ENCODE measurements at regions not wholly inside any gene's neighbourhood (a gene's known extent, or its start where the extent isn't known, plus 50 kb on each side); places are given as distances from the start of the nearest gene placed in this dataset.

- Mint-ChIP-seq H3K9me3 (ENCODE audit: insufficient read depth) (no peaks in the 10 kb centered on the region), H3K36me3 (ENCODE audit: low read depth) (no peaks in the 10 kb centered on the region), H3K27me3 (ENCODE audit: low read depth) (no peaks in the 10 kb centered on the region), H3K4me3 (no peak overlapping the region), H3K4me1 (ENCODE audit: low read depth) (no peaks in the 10 kb centered on the region), H3K27ac (no peak overlapping the region)
- CTCF ChIA-PET = no interaction called here
- POLR2A ChIA-PET = no interaction called here
- DNase-seq = no peak
- ATAC-seq = no peak
Measured at GRCh38 chr20:17097603-17098002, 129.2 kb upstream of the PCSK2 start.

GRCh38 chr20:17100506-17100905 lies 126.3 kb upstream of the PCSK2 start:
- Mint-ChIP-seq H3K27ac (no peak overlapping the region), H3K36me3 (ENCODE audit: low read depth) (no peaks in the 10 kb centered on the region), H3K27me3 (ENCODE audit: low read depth) (no peaks in the 10 kb centered on the region), H3K4me1 (ENCODE audit: low read depth) (no peaks in the 10 kb centered on the region), H3K4me3 (no peak overlapping the region), H3K9me3 (ENCODE audit: insufficient read depth) (no peaks in the 10 kb centered on the region)
- CTCF ChIA-PET = no interaction called here
- POLR2A ChIA-PET = no interaction called here
- no peak for ATAC-seq
- DNase-seq = no peak

- Mint-ChIP-seq H3K4me3 (no peak overlapping the region), H3K36me3 (ENCODE audit: low read depth) (no peaks in the 10 kb centered on the region), H3K27ac (no peak overlapping the region), H3K9me3 (ENCODE audit: insufficient read depth) (no peaks in the 10 kb centered on the region), H3K27me3 (ENCODE audit: low read depth) (no peaks in the 10 kb centered on the region), H3K4me1 (ENCODE audit: low read depth) (no peaks in the 10 kb centered on the region)
- ChIA-PET POLR2A (no interaction called here), CTCF (no interaction called here)
- DNase-seq (no peak), ATAC-seq (no peak)
Measured at GRCh38 chr20:17107127-17107526, 119.7 kb upstream of the PCSK2 start.

- no peaks in the 10 kb centered on the region for H3K9me3 Mint-ChIP-seq (ENCODE audit: insufficient read depth)
- POLR2A ChIA-PET = no interaction called here
- no peak overlapping the region for H3K27ac Mint-ChIP-seq
- H3K4me1 Mint-ChIP-seq (ENCODE audit: low read depth) = no peaks in the 10 kb centered on the region
- H3K36me3 Mint-ChIP-seq (ENCODE audit: low read depth) = no peaks in the 10 kb centered on the region
- CTCF ChIA-PET = no interaction called here
- no peak for ATAC-seq
- H3K27me3 Mint-ChIP-seq (ENCODE audit: low read depth) = no peaks in the 10 kb centered on the region
- no peak for DNase-seq
- H3K4me3 Mint-ChIP-seq = no peak overlapping the region
Measured at GRCh38 chr20:17108896-17109295, 117.9 kb upstream of the PCSK2 start.

- Mint-ChIP-seq H3K9me3 (ENCODE audit: insufficient read depth) (no peaks in the 10 kb centered on the region), H3K27me3 (ENCODE audit: low read depth) (no peaks in the 10 kb centered on the region), H3K4me3 (no peak overlapping the region), H3K36me3 (ENCODE audit: low read depth) (no peaks in the 10 kb centered on the region), H3K4me1 (ENCODE audit: low read depth) (no peaks in the 10 kb centered on the region), H3K27ac (no peak overlapping the region)
- ATAC-seq (no peak), DNase-seq (no peak)
- ChIA-PET POLR2A (no interaction called here), CTCF (no interaction called here)
Measured at GRCh38 chr20:17109307-17109706, 117.5 kb upstream of the PCSK2 start.

GRCh38 chr20:17128206-17128605 lies 98.6 kb upstream of the PCSK2 start:
- CTCF ChIA-PET = no interaction called here

GRCh38 chr20:17129089-17129488 lies 97.8 kb upstream of the PCSK2 start:
- ATAC-seq (no peak), DNase-seq (no peak)
- Mint-ChIP-seq H3K27me3 (ENCODE audit: low read depth) (no peaks in the 10 kb centered on the region), H3K4me3 (no peak overlapping the region), H3K36me3 (ENCODE audit: low read depth) (no peaks in the 10 kb centered on the region), H3K9me3 (ENCODE audit: insufficient read depth) (no peaks in the 10 kb centered on the region), H3K27ac (no peak overlapping the region), H3K4me1 (ENCODE audit: low read depth) (no peaks in the 10 kb centered on the region)
- POLR2A ChIA-PET = no interaction called here
- CTCF ChIA-PET = no interaction called here

More at GRCh38 chr20:17128206-17128605, 98.6 kb upstream of the PCSK2 start:
- POLR2A ChIA-PET = no interaction called here
- no peak for DNase-seq
- no peak overlapping the region for H3K27ac Mint-ChIP-seq
- H3K4me1 Mint-ChIP-seq (ENCODE audit: low read depth) = no peaks in the 10 kb centered on the region
- H3K4me3 Mint-ChIP-seq = no peak overlapping the region
- H3K36me3 Mint-ChIP-seq (ENCODE audit: low read depth) = no peaks in the 10 kb centered on the region
- no peaks in the 10 kb centered on the region for H3K27me3 Mint-ChIP-seq (ENCODE audit: low read depth)
- H3K9me3 Mint-ChIP-seq (ENCODE audit: insufficient read depth) = no peaks in the 10 kb centered on the region
- no peak for ATAC-seq

GRCh38 chr20:17137692-17138091 lies 89.1 kb upstream of the PCSK2 start:
- ChIA-PET POLR2A (no interaction called here), CTCF (no interaction called here)
- no peak overlapping the region for H3K27ac Mint-ChIP-seq
- no peaks in the 10 kb centered on the region for H3K27me3 Mint-ChIP-seq (ENCODE audit: low read depth)
- H3K4me1 Mint-ChIP-seq (ENCODE audit: low read depth) = no peaks in the 10 kb centered on the region
- ATAC-seq = no peak
- no peaks in the 10 kb centered on the region for H3K9me3 Mint-ChIP-seq (ENCODE audit: insufficient read depth)
- no peak overlapping the region for H3K4me3 Mint-ChIP-seq
- no peak for DNase-seq
- H3K36me3 Mint-ChIP-seq (ENCODE audit: low read depth) = no peaks in the 10 kb centered on the region

GRCh38 chr20:17138237-17138636 lies 88.6 kb upstream of the PCSK2 start:
- H3K9me3 Mint-ChIP-seq (ENCODE audit: insufficient read depth) = no peaks in the 10 kb centered on the region
- H3K36me3 Mint-ChIP-seq (ENCODE audit: low read depth) = no peaks in the 10 kb centered on the region
- no peak overlapping the region for H3K27ac Mint-ChIP-seq
- H3K4me3 Mint-ChIP-seq = no peak overlapping the region
- H3K27me3 Mint-ChIP-seq (ENCODE audit: low read depth) = no peaks in the 10 kb centered on the region
- ATAC-seq (no peak), DNase-seq (no peak)
- POLR2A ChIA-PET = no interaction called here
- CTCF ChIA-PET = no interaction called here
- no peaks in the 10 kb centered on the region for H3K4me1 Mint-ChIP-seq (ENCODE audit: low read depth)

GRCh38 chr20:17140894-17141293 lies 85.9 kb upstream of the PCSK2 start:
- ChIA-PET CTCF (no interaction called here), POLR2A (no interaction called here)
- no peak for DNase-seq
- H3K9me3 Mint-ChIP-seq (ENCODE audit: insufficient read depth) = no peaks in the 10 kb centered on the region
- H3K4me1 Mint-ChIP-seq (ENCODE audit: low read depth) = no peaks in the 10 kb centered on the region
- no peaks in the 10 kb centered on the region for H3K27me3 Mint-ChIP-seq (ENCODE audit: low read depth)
- no peak for ATAC-seq
- no peak overlapping the region for H3K4me3 Mint-ChIP-seq
- no peaks in the 10 kb centered on the region for H3K36me3 Mint-ChIP-seq (ENCODE audit: low read depth)
- H3K27ac Mint-ChIP-seq = no peak overlapping the region

GRCh38 chr20:17141568-17141967 lies 85.3 kb upstream of the PCSK2 start:
- ChIA-PET CTCF (no interaction called here), POLR2A (no interaction called here)
- H3K9me3 Mint-ChIP-seq (ENCODE audit: insufficient read depth) = no peaks in the 10 kb centered on the region
- H3K27ac Mint-ChIP-seq = no peak overlapping the region
- no peaks in the 10 kb centered on the region for H3K27me3 Mint-ChIP-seq (ENCODE audit: low read depth)
- no peak for ATAC-seq
- no peak overlapping the region for H3K4me3 Mint-ChIP-seq
- no peaks in the 10 kb centered on the region for H3K36me3 Mint-ChIP-seq (ENCODE audit: low read depth)
- H3K4me1 Mint-ChIP-seq (ENCODE audit: low read depth) = no peaks in the 10 kb centered on the region
- DNase-seq = no peak

- Mint-ChIP-seq H3K27me3 (ENCODE audit: low read depth) (no peaks in the 10 kb centered on the region), H3K4me3 (no peak overlapping the region)
- ATAC-seq = no peak
Measured at GRCh38 chr20:17142666-17143065, 84.2 kb upstream of the PCSK2 start.

GRCh38 chr20:17150858-17151257 lies 76.0 kb upstream of the PCSK2 start:
- no peaks in the 10 kb centered on the region for H3K27me3 Mint-ChIP-seq (ENCODE audit: low read depth)
- ChIA-PET POLR2A (no interaction called here), CTCF (no interaction called here)
- H3K4me1 Mint-ChIP-seq (ENCODE audit: low read depth) = no peaks in the 10 kb centered on the region
- H3K27ac Mint-ChIP-seq = no peak overlapping the region
- H3K4me3 Mint-ChIP-seq = no peak overlapping the region
- DNase-seq (no peak), ATAC-seq (no peak)
- H3K36me3 Mint-ChIP-seq (ENCODE audit: low read depth) = no peaks in the 10 kb centered on the region
- H3K9me3 Mint-ChIP-seq (ENCODE audit: insufficient read depth) = peaks cover 4% of the 10 kb centered on the region

More at GRCh38 chr20:17142666-17143065, 84.2 kb upstream of the PCSK2 start:
- ChIA-PET POLR2A (no interaction called here), CTCF (no interaction called here)
- Mint-ChIP-seq H3K4me1 (ENCODE audit: low read depth) (no peaks in the 10 kb centered on the region), H3K27ac (no peak overlapping the region), H3K9me3 (ENCODE audit: insufficient read depth) (no peaks in the 10 kb centered on the region), H3K36me3 (ENCODE audit: low read depth) (no peaks in the 10 kb centered on the region)
- no peak for DNase-seq
